CMK (cell line): ENCODE measurements at regions not wholly inside any gene's neighbourhood (a gene's known extent, or its start where the extent isn't known, plus 50 kb on each side); places are given as distances from the start of the nearest gene placed in this dataset.
A peak's percentile ranks its signal among the peaks of the same experiment; 100 is the strongest.
"Not testable (repeated sequence)": the region's sequence is repeated elsewhere in the genome, so short reads cannot be mapped to it uniquely, and the experiment has no call there.

ENCODE experiments used
- DNase-seq: peaks from one replicate; pipeline ENCODE4 v3.0.0-alpha.2; 2010; ENCODE audit warnings: low read depth

DNA sequence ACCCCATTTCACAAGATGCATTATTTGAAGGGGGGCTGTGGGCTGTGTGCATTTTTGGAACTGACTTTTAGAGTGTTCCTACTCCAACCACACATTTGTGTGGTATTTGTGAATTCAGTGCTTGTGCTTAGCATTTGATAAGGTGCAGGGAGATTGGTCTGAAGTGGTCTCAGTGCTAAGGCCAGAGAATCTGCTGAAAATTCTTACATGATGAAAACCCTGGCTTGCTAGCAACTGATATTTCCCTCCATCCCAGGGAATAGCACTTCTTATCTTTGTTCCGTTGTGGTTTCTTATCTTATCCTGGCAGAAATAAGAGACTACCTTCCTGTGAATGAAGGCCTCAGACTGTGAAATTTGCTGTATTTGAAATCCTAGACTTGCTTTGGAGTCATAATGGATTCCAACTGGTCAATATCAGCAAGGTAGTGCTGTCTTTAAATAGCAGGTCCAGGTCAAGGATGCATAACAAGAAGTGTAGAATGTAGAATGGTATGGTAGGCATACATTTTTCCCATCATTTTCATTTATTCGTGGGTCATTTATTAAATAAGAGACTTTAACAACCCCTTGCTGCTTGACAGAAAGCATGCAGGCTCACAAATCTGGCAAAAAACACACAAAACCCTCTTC is 986.9 kb downstream of the REEP3 start:
- peak; percentile 89 for DNase-seq

DNA sequence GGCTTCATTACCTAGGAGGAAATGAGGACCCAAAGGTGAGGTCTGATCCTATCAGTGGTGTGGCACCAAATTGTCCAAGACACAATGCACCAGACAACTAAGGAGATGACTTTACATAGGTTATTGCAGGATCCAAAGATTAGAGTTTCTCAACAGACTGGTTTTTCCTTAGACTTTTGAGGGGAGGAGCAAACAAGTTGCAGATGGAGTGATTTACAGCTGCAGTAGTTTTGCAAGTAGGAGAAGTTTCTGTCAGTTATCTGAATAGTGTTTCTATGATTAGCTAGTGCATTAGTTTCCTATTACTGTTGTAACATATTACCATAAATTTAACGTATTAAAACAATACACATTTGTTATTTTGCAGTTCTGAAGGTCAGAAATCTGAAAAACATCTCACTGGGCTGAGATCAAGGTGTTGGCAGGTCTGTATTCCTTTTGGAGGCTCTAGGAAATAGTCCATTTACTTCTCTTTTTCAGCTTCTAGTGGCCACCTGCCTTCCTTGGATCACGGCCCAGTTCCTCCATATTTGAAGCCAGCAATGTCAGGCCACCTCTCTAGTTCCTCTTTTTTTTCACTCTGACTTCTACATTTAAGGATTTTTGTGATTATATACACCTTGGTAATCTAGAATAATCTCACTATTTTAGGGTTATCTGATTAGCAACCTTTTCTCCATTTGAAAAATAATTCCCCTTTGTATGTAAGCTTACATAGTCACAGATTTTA is 994.9 kb downstream of the REEP3 start:
- DNase-seq = no peak

DNA sequence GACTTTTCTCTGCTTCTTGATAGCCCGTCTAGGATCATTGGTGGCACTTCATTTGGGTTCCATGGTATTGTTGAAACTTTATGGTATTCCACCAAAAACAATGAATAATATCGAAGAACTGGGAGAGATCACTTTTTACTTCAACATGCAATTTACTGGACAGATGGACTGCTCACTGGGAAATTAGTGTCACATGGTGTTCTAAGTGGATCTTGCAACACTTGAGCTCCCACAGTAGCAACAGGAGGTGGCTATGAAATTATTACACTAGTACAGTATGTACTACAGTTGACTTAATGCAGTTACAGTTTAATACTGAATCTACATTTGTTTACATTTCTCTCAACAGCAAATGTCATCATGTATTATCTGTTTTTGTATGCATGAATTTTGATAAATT is 997.3 kb downstream of the REEP3 start:
- no peak for DNase-seq

DNA sequence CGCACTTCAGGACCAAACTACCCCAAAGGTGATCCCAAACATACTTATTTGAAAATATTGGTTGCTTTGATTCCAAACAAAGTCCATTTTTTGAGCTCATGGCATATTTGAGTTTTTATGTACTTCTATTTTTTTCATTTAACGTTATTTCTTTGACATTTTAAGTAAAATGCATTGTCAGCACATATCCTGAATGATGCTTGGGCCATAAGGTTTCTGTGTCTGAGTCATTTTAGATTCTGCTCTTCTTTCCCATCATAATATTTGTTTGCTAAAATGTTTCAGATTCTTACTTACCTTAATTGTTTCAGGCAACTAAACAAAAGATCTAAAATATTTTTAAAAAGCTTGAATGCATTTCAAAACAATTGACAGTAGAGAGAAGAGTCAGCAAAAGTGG is 998.2 kb downstream of the REEP3 start:
- no peak for DNase-seq

DNA sequence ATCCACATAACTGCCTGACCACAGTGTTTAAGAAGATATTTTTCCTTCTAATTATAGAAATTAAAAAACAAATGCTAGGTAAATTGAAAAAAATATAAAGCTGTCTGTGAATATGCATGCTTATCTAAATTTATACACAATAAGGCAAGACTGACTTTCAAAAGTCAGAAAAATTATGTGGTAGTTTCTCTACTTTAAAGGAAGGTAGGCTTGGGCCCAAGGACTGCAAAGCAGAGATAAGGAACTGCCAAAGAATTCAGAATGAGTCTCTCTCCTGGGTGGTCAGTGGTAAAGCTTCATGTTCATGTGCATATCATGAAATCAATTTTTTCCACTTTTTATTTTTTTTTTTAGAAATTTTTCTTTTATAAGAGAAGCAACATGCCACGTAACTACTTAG is 998.6 kb downstream of the REEP3 start:
- peak; percentile 45 for DNase-seq

DNA sequence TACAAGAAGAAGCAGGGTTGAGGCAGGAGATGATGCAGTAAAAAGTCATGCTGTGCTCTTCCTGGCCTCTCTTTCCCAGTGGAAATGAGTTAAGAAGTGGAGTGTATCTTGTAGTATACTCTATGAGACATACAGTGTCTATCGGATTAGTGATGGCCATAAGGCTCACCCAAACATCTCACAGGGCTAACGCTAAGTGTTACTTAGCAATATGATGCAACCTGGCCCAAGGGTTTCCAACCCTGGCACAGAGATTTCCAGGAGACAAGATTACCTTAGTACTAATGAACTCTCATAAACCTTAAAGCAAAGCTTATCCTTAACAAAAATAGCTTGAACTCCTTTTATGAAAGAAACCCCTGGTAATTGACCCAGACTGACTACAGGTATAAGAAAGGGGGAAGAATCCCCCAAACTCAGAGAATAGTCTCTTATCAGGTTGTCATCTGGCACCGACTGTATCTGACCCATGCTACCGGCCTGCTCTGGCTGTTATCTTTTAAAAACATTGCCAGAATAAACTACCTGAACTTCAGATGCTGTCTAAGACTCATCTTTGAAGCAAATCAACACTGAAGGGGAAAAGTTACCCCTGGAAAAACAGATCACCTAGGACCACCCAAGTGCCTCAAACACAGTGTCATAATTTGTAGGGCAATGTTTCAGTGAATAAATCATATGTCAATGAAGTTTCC is 1002.0 kb downstream of the REEP3 start:
- no peak for DNase-seq

DNA sequence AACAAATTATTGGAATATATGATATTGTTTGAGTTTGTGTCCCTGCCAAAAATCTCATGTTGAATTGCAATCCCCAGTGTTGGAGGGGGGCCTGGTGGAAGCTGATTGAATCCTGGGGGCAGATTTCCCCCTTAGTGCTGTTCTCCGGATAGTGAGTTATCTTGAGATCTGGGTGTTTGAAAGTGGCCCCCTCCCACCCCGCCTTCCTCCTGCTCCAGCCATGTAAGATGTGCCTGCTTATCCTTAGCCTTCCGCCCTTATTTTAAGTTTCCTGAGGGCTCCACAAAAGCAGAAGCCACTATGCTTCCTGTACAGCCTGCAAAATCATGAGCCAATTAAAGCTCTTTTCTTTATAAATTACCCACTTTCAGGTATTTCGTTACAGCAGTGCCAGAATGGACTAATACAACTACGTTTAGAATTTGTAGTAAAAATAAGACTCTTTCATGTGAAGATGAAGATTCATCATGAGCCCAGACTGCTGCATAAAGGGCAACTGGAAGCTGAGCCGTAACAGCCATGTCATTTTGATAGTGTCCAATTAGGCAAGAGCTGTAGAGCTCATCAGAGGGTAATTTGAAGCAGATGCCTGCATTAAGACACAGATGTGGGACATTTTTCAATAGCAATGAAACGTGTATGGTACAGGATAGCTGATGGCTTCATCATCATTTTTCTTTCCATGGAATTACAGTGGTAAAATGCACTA is 1007.2 kb downstream of the REEP3 start:
- peak; percentile 26 for DNase-seq

DNA sequence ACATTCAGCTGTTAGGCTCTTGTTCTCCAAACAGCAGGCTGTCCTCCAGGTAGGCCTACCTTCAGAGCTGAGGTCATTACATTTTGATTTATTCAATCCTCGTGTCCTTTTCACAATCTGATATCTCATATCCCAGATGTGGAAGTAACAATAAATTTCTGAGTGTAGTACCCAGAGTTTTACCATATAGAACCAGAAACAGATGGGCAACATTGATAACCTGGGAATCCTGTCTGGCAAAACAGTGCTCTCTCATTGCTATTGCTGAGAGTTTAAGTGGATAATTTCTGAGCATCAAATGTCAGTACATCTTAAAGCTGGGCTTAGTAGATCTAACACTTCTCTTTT is 1007.8 kb downstream of the REEP3 start:
- DNase-seq = peak; percentile 40

DNA sequence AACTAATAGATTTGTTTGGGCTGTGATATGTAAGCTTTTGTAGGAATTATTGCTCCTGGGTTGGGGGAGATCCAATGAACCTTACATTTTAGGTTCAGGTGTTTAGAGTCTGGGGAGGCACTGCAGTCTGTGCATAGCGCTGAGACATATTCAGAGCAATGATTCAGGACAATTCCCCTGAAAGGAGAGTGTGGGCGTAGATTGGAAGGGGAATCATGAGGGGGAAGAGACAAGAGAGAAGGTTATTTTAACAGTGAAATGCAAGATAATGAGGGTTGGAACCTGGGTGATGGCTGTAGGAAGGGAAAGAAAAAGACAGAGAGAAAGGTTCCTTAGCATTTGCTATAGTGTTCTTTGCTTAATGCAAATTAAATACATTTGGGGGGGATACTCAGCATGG is 1013.4 kb downstream of the REEP3 start:
- DNase-seq = no peak

DNA sequence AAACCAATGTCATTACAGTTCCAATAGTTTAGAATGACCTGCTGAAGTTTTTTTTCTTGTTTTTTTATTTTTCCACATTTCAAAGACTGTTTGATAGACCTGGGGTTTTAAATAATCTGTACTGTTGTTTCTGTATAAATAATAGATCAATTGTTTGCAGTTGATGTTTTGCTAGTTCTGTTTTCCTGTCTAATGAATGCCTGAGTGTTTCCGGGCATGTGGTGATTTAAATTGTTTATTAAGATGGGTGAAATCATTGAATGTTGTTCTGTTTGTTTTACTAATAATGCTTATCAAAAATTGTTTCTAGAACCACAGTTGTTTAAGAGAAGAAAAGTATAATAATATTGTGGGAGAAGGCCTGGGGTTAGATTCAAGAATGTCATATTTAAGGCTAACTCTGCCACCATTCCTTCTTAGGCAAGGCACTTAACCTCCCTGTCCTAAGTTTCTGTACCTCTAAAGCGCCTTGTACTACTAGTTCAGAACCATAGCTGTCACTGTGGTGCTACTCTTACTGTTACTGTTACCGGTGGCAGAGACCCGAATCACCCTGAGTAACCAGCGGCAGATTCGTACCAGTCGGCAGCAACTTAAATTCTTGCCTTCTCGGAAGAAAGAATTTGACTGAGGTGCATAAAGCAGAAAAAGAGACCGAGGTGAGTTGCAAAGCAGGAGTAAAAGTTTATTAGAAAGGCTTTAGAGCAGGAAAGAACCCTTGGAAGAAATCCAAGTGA is 1014.1 kb downstream of the REEP3 start:
- no peak for DNase-seq

DNA sequence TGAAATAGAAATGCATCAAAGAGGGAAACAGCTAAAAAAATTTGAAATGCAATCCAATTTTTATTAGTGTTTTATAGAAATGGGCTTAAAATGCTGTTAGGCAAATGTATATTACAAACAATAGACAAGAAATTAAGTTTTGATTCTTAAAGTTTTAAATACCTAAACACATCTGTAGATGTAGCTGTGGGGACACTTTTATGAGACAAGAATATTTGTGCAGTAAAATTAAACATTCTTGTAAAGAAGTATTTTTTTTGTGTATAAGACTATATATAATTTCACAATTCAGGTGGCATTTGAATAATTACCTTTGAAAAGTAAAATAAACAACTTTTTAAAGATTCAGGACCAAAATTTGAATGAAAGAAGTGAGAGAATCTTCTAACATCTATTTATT is 1015.9 kb downstream of the REEP3 start:
- DNase-seq = no peak

DNA sequence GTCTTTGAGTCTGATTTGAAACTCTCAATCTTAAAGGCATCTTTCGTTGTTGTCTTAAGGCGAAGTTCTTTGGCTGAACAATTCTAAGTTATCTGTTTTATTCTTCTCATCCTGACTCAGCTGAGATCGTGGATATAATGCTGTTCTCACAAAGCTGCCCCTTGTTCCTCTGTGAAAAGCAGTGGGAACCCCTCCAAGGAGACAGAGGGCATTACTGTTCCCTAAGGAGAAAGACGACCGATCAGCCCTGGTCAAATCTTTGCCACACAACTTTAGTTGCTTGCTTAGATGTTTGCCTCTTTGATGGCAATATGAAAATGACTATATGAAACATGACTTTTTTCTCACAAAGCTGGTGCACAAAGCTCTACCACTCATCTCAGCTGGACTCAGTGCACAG is 1016.7 kb downstream of the REEP3 start:
- no peak for DNase-seq

DNA sequence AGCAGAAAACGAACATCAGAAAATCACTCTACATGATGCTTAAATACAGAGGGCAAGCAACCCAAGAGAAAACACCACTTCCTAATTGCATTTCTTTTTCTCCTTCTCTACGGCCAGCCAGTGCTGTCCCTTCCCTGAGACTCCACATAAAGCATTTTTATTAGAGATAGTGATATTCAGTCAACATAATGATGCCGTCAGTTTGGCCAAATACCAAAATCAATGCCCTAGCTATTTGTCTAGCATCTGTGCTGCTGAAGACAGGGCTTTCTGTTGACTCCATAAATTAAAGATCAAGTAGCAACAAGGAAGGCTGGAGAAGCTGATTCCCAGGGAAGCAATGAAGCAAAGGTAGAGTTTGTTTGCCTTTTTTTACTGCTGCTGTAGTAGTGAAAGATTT is 1024.9 kb downstream of the REEP3 start:
- no peak for DNase-seq

DNA sequence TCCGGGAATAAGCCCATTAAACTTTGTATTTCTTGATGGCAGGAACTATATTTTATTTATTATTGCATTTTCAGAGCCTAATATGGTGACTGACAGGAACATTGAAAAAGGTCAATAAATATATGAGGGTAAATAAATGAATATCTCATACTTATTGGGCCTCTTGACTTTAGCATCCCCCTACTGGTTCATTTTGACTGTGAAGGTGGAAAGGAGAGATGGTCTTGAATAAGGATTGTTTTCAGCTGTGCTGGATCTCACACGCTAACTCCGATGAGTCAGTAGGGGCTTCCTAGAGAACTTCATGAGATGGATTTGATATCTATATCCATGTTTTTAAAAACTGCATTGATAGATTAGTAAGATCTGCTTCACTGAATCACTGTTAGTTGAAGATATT is 1026.0 kb downstream of the REEP3 start:
- DNase-seq = no peak

DNA sequence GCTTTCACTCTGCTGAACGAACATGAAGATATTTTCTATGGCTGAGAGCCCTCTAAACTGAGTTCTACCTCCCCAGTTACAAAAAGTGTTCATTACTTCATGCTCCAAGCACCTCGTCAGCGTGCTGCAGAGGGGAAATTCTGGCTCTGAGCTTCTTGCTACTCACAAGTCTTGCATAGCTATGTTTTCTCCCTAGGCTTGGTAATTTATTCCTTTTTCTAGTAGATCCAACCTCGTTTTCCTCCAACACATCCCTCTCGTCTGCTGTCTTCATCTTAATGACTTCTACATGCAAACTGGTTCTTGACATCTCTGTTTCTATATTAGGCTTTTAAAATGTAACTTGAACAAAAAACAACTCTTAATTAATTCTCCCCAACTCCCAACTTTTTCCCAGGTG is 1034.5 kb downstream of the REEP3 start:
- DNase-seq = no peak

DNA sequence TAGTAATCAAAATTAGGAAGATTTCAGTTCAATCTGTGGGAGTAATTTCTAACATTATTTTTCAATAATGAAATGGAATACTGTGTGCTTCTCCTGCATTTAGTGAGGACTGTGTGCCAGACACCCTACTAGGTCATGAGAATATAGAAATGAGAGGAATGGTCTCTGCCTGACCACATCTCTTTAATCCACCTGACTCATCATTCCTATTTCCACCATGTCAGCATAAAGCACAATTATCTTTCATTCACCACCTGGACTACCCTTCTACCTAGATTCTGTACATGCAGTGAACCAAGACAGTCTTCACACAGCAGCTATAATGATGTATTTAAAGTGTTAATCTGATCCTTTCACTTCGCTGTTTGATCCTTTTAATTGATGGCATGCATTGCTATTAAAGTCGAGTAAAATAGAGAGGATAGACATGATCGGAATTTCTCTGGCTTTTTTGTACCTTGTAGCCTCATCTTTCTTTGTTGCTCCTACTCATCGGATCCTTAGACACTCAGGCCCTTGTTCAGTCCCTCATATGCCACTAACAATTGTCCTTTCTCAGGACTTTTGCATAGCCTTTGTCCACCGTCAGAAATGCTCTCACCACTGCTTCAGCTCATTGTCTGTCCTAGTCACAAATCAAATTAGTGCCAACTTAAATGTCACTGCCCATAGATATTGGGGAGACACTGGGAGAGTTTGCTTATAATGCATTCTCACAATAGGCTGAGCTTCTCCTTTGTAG is 1037.1 kb downstream of the REEP3 start:
- no peak for DNase-seq

DNA sequence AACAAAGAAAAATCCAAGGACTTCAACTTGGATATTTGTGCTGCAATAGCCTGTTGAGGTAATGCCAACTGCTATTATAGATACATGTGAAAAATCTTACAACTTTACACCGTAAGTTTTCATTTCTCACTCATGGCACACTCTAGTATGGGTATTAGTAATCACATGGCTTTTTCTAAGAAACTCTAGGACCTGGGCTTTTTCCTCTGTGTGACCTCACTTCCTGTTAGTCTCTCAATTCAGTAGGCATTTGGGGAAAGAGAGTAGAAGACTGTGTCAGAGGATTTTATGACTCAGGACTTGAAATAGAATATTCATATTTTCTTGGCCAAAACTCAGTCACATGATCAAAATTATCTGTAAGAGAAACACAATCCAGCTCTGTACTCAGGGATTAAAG is 1049.9 kb downstream of the REEP3 start:
- DNase-seq = no peak

DNA sequence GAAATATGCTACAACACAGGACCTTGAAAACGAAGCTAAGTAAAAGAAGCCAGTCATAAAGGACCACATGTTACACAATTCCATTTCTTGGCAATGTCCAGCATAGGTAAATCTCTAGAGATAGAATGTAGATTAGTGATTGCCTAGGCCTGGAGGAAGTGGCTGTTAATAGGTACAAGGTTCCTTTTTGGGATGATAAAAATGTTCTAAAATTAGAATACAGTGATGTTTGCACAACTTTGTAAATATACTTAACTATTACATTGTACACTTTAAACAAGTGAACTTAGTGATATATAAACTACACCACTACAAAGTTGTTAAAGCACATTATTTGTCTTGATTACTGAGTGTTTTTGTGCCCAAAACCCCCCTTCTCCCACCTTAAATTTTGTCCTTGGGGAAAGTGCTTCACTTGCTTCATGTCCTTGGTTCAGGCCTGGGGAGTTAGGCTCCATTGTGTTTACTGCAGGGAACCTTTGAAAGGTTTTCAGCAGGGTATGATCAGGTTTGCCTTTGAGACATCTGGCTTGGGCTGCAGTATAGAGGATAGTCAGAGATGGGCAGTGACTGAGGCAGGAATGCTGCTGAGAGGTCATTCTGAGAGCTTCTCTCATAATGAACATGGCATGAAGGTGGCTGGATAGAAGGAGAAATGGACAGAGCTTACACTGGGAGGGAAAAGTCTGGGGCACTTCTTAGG is 1052.6 kb downstream of the REEP3 start:
- DNase-seq = no peak

DNA sequence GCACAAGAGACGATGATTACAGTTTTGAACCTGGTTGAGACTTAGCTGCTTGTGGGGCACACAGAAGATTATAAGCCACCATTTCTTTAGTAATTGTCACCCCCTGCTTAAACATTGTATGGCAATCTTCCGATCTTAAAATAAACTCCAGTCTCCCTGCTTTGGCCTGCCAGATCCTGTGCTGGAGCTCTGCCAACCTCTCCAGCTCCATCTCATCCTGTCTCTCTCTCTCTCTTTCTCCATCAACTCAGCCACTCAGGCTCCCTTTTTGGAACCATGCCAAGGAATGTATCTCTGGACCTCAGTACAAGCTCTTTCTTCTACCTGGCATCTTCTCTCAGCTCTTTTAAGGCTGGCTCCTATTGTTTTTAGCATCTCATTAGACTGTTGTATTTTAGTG is 1053.2 kb downstream of the REEP3 start:
- DNase-seq = no peak

DNA sequence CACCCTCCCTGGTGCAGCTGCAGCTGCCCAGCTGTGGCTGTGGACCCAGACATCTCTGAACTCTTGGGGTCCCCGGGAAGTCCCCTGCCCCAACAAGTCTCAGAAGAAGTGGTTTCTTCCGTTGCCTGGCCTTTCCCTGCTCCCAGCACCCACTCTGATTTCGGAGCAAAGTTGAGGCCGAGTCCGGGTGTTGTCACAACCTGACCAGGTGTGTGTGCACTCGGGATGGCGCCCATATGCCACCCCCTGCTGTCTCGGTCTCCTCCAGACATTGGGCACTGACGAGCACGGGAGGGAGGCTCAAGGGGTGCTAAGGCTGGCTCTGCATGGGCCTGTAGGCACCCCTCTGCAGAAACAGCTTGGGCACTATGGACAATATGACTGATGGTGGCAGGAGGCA is 1055.3 kb downstream of the REEP3 start:
- no peak for DNase-seq

DNA sequence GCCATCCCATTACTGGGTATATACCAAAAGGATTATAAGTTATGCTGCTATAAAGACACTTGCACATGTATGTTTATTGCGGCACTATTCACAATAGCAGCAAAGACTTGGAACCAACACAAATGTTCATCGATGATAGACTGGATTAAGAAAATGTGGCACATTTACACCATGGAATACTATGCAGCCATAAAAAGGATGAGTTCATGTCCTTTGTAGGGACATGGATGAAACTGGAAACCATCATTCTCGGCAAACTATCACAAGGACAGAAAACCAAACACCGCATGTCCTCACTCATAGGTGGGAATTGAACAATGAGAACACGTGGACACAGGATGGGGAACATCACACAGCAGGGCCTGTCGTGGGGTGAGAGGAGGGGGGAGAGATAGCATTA is 1057.6 kb downstream of the REEP3 start:
- DNase-seq = not testable (repeated sequence)
